Hepatocyte (in vitro differentiated cells): ENCODE measurements at regions not wholly inside any gene's neighbourhood (a gene's known extent, or its start where the extent isn't known, plus 50 kb on each side); places are given as distances from the start of the nearest gene placed in this dataset.

ENCODE experiments used
- DNase-seq: peaks from one replicate; pipeline ENCODE4 v3.0.0-alpha.2; 2016; ENCODE audit warnings: low spot score
- H2AFZ ChIP-seq: fragments of 200-600 bp; sonication (generic); 2 replicates; pipeline ENCODE4 v1.6.0; 2016; ENCODE audit warnings: antibody characterized with exemption, mild to moderate bottlenecking
- H3K27ac ChIP-seq: fragments of 200-600 bp; sonication (generic); 2 replicates; pipeline ENCODE4 v1.5.1; 2016; ENCODE audit warnings: mild to moderate bottlenecking
- H3K27me3 ChIP-seq: fragments of 200-600 bp; sonication (generic); 2 replicates; pipeline ENCODE4 v1.6.1; 2016
- H3K36me3 ChIP-seq: fragments of 200-600 bp; sonication (generic); replicated peaks from 2 replicates; pipeline ENCODE4 v1.5.1; 2016; ENCODE audit warnings: low read depth; ENCODE audit not compliant: insufficient read depth
- H3K4me1 ChIP-seq: fragments of 200-600 bp; sonication (generic); 2 replicates; pipeline ENCODE4 v1.5.1; 2016; ENCODE audit warnings: mild to moderate bottlenecking, moderate library complexity; ENCODE audit not compliant: insufficient read depth
- H3K4me2 ChIP-seq: fragments of 200-600 bp; sonication (generic); 2 replicates; pipeline ENCODE4 v1.6.0; 2016
- H3K4me3 ChIP-seq: fragments of 200-600 bp; sonication (generic); 2 replicates; pipeline ENCODE4 v1.5.1; 2016; ENCODE audit warnings: mild to moderate bottlenecking
- H3K79me2 ChIP-seq: fragments of 200-600 bp; sonication (generic); 2 replicates; pipeline ENCODE4 v1.6.0; 2017; ENCODE audit warnings: mild to moderate bottlenecking
- H3K9me2 ChIP-seq: fragments of 200-600 bp; sonication (generic); replicated peaks from 2 replicates; pipeline ENCODE4 v1.6.0; 2017; ENCODE audit warnings: mild to moderate bottlenecking; ENCODE audit not compliant: insufficient read depth
- H3K9me3 ChIP-seq: fragments of 200-600 bp; sonication (generic); 2 replicates; pipeline ENCODE4 v1.5.1; 2016; ENCODE audit warnings: low read depth, mild to moderate bottlenecking
- H4K20me1 ChIP-seq: fragments of 200-600 bp; sonication (generic); 2 replicates; pipeline ENCODE4 v1.6.0; 2016; ENCODE audit warnings: mild to moderate bottlenecking; ENCODE audit not compliant: insufficient read depth, poor library complexity, severe bottlenecking
- EZH2 ChIP-seq: fragments of 200-600 bp; sonication (generic); IDR thresholded peaks from 2 replicates; pipeline ENCODE4 v1.6.1; 2016; ENCODE audit warnings: antibody characterized with exemption, mild to moderate bottlenecking, borderline replicate concordance
- EZH2phosphoT487 ChIP-seq: fragments of 200-600 bp; sonication (generic); IDR thresholded peaks from one replicate; pipeline ENCODE4 v1.6.1; 2018; ENCODE audit warnings: antibody characterized with exemption, mild to moderate bottlenecking, low read depth, moderate library complexity; ENCODE audit not compliant: unreplicated experiment, severe bottlenecking
- WGBS: methylation state at CpG from one replicate; pipeline ENCODE4 v1.1.6; 2016; ENCODE audit warnings: low lambda C conversion rate; ENCODE audit errors: missing lambda C conversion rate; 5-methylcytosine and 5-hydroxymethylcytosine counted together
- TF ChIP-seq, protein P1 (sequence below): fragments of 200-600 bp; sonication (generic); IDR thresholded peaks from 2 replicates; pipeline ENCODE4 v1.5.1; 2016; ENCODE audit warnings: antibody characterized with exemption, mild to moderate bottlenecking; ENCODE audit not compliant: poor library complexity

DNA sequence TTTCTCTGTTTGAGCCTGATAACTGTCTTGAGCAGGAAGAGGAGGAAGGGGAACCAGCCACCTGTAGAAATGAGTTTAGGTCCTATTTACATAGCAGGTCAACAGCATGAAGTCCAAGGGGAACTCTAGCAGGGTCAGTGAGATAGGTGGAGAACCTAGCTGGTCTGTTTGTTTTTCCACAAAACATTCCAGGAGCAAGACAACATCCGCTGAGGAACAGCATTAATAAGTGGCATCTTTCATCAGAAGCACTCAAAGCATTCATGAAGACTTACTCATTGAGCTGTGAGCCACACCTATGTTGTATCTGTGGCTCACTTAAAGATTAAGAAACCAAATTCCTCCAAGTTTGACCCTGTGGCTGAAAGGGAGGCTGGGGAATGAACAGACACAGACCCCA, 115.9 kb downstream of the ACTBL2 start:
- DNase-seq: peak; percentile 11
- Histone ChIP-seq H3K4me3 (no peak overlapping the region), H3K9me2 (no peaks in the 10 kb centered on the region), H3K9me3 (no peaks in the 10 kb centered on the region), H3K36me3 (no peaks in the 10 kb centered on the region), H3K27me3 (no peaks in the 10 kb centered on the region), H4K20me1 (no peaks in the 10 kb centered on the region), H3K4me1 (peaks cover 11% of the 10 kb centered on the region), H3K4me2 (no peak overlapping the region), H3K27ac (no peak overlapping the region), H3K79me2 (no peaks in the 10 kb centered on the region), H2AFZ (no peak overlapping the region)
- TF ChIP-seq, protein P1, sequence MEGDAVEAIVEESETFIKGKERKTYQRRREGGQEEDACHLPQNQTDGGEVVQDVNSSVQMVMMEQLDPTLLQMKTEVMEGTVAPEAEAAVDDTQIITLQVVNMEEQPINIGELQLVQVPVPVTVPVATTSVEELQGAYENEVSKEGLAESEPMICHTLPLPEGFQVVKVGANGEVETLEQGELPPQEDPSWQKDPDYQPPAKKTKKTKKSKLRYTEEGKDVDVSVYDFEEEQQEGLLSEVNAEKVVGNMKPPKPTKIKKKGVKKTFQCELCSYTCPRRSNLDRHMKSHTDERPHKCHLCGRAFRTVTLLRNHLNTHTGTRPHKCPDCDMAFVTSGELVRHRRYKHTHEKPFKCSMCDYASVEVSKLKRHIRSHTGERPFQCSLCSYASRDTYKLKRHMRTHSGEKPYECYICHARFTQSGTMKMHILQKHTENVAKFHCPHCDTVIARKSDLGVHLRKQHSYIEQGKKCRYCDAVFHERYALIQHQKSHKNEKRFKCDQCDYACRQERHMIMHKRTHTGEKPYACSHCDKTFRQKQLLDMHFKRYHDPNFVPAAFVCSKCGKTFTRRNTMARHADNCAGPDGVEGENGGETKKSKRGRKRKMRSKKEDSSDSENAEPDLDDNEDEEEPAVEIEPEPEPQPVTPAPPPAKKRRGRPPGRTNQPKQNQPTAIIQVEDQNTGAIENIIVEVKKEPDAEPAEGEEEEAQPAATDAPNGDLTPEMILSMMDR: no peak
- no peak for TF ChIP-seq EZH2phosphoT487
- WGBS: 55% methylated on average over 1 of the region's 1 CpG

DNA sequence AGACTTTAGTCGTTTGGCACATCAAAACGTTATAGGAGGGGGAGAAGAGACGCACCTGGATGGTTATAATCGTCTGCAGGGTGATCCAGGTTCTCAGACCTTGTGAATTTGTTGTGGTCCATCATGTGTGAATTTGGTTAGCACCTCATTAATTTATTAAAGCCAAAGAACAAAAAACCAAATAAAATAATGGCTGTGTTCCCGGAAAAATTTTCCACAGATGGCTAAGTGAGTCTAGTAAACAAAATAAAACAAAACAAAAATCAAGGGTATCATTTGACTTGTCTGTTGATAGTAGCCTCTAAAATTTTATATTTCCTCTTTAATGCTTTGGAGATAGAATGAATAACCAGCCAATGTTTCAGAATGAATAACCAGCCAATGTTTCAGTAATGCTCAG, 119.7 kb downstream of the ACTBL2 start:
- Histone ChIP-seq H3K4me3 (no peak overlapping the region), H3K79me2 (no peaks in the 10 kb centered on the region)
- 64% methylated on average over 5 of the region's 5 CpGs for WGBS

DNA sequence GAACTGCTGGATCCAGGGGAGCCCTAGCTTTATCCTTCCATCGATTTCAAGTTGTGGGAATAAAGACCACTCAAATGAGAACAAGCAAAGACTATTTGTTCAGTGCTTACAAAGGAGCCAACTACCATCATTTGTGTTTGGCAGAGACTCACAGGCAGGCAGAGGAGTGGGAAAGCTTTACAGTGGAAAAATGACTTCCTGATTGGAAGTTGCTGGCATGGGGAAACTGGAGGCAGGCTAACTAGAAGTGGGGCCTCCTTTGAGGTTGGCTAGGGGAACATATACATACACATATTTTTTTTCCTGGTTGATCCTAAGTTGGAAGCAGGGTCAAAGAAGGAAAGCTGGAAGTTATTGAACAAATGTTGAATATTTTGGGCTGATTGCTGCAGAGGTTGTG, 121.7 kb downstream of the ACTBL2 start:
- Histone ChIP-seq H3K4me3 (no peak overlapping the region), H3K27ac (peak overlapping the region; percentile 65), H2AFZ (no peak overlapping the region), H3K36me3 (no peaks in the 10 kb centered on the region), H3K79me2 (no peaks in the 10 kb centered on the region), H4K20me1 (no peaks in the 10 kb centered on the region), H3K4me1 (peaks cover 4% of the 10 kb centered on the region), H3K9me2 (no peaks in the 10 kb centered on the region), H3K9me3 (no peaks in the 10 kb centered on the region), H3K4me2 (no peak overlapping the region), H3K27me3 (no peaks in the 10 kb centered on the region)
- TF ChIP-seq EZH2phosphoT487: no peak
- no peak for TF ChIP-seq EZH2
- TF ChIP-seq, protein P1: no peak
- no peak for DNase-seq
- WGBS: 76% methylated on average over 1 of the region's 1 CpG

More for the DNA sequence above, 119.7 kb downstream of the ACTBL2 start:
- Histone ChIP-seq H3K4me1 (peaks cover 15% of the 10 kb centered on the region), H4K20me1 (no peaks in the 10 kb centered on the region), H3K9me3 (no peaks in the 10 kb centered on the region), H3K27me3 (no peaks in the 10 kb centered on the region), H3K36me3 (no peaks in the 10 kb centered on the region), H3K9me2 (no peaks in the 10 kb centered on the region), H2AFZ (no peak overlapping the region), H3K4me2 (no peak overlapping the region), H3K27ac (peak overlapping the region; percentile 39)
- TF ChIP-seq, protein P1: no peak
- TF ChIP-seq EZH2: no peak
- no peak for TF ChIP-seq EZH2phosphoT487
- DNase-seq: no peak
